H1 (cell line): ENCODE measurements at regions not wholly inside any gene's neighbourhood (a gene's known extent, or its start where the extent isn't known, plus 50 kb on each side); places are given as distances from the start of the nearest gene placed in this dataset.

Experiments
- CTCF ChIA-PET: fragments of 300-600 bp; sonication (Branson Sonifier 250); formaldehyde crosslinking; loops from one replicate; lab custom pipeline; 2021; ENCODE audit not compliant: partially characterized antibody; lab: Charles Lee
- POLR2A ChIA-PET: fragments of 300-600 bp; sonication (Branson Sonifier 250); formaldehyde crosslinking; loops from one replicate; lab custom pipeline; 2021; ENCODE audit warnings: inconsistent platforms; ENCODE audit not compliant: partially characterized antibody; lab: Charles Lee
- DNase-seq, 2 experiments: peaks; one replicate each; pipeline versions ENCODE4 v3.0.0 to v3.0.0-alpha.2; 2010 to 2022; ENCODE audit warnings: low spot score in 2 of 2, low read depth in 1 of 2, mixed read lengths in 1 of 2
- FAIRE-seq: peaks from 2 replicates; lab custom pipeline; 2011; peaks lifted over from hg19 to GRCh38; lab: Jason Lieb, UNC
- H2AFZ ChIP-seq: 2 replicates; pipeline ENCODE4 v1.8.1; 2012; ENCODE audit warnings: low read length, inconsistent platforms
- H2AK5ac ChIP-seq: 2 replicates; pipeline ENCODE4 v1.6.1; 2013; ENCODE audit warnings: low read depth, low read length
- H2BK120ac ChIP-seq: replicated peaks from 2 replicates; pipeline ENCODE3; 2013; ENCODE audit warnings: low read depth, low read length, inconsistent platforms
- H2BK12ac ChIP-seq: 2 replicates; pipeline ENCODE4 v1.6.1; 2013; ENCODE audit warnings: low read depth, low read length
- H2BK15ac ChIP-seq: 2 replicates; pipeline ENCODE4 v1.6.1; 2013; ENCODE audit warnings: low read length
- H2BK20ac ChIP-seq: 2 replicates; pipeline ENCODE4 v1.6.1; 2013; ENCODE audit warnings: low read length
- H2BK5ac ChIP-seq: 2 replicates; pipeline ENCODE4 v1.6.1; 2013; ENCODE audit warnings: low read depth, low read length
- H3K14ac ChIP-seq: 2 replicates; pipeline ENCODE4 v1.6.1; 2013; ENCODE audit warnings: inconsistent platforms; ENCODE audit not compliant: insufficient read length
- H3K18ac ChIP-seq: 2 replicates; pipeline ENCODE4 v1.6.1; 2013; ENCODE audit warnings: low read length; ENCODE audit errors: extremely low read depth
- H3K23ac ChIP-seq: 2 replicates; pipeline ENCODE4 v1.6.1; 2013; ENCODE audit warnings: inconsistent platforms; ENCODE audit not compliant: insufficient read length
- H3K23me2 ChIP-seq: 2 replicates; pipeline ENCODE4 v1.6.1; 2013; ENCODE audit warnings: low read depth, low read length
- H3K27ac ChIP-seq: 2 replicates; pipeline ENCODE4 v1.6.1; 2011; ENCODE audit warnings: low read depth, low read length, inconsistent platforms
- H3K27me3 ChIP-seq, 4 experiments: replicated peaks in 1 of 4; 1 replicate in 1 of 4; 2 replicates in 3 of 4; pipeline versions ENCODE4 v1.6.1 to v1.8.1; 2011 to 2013; ENCODE audit warnings: low read length in 3 of 4, mild to moderate bottlenecking in 3 of 4, inconsistent platforms in 2 of 4, mixed read lengths in 2 of 4, moderate library complexity in 1 of 4; ENCODE audit not compliant: control insufficient read depth in 3 of 4, insufficient read depth in 3 of 4; ENCODE audit errors: extremely low read depth in 1 of 4
- H3K36me3 ChIP-seq, 4 experiments: 2 replicates each; pipeline versions ENCODE4 v1.6.1 to v1.8.1; 2011 to 2013; ENCODE audit warnings: mild to moderate bottlenecking in 4 of 4, low read length in 3 of 4, moderate library complexity in 2 of 4, control low read depth in 1 of 4, inconsistent platforms in 1 of 4; ENCODE audit not compliant: insufficient read depth in 4 of 4, control insufficient read depth in 2 of 4
- H3K4ac ChIP-seq: replicated peaks from 2 replicates; pipeline ENCODE3; 2013; ENCODE audit warnings: low read length, low read depth, mixed read lengths, inconsistent platforms; ENCODE audit not compliant: insufficient read length
- H3K4me1 ChIP-seq, 4 experiments: replicated peaks in 1 of 4; 1 replicate in 1 of 4; 2 replicates in 3 of 4; pipeline versions ENCODE4 v1.6.1 to v1.8.1; 2011 to 2013; ENCODE audit warnings: low read length in 3 of 4, inconsistent platforms in 2 of 4, mixed read lengths in 1 of 4; ENCODE audit not compliant: insufficient read depth in 4 of 4, control insufficient read depth in 3 of 4
- H3K4me2 ChIP-seq, 2 experiments: 2 replicates each; pipeline versions ENCODE4 v1.6.1 to v1.8.1; 2011 to 2013; ENCODE audit warnings: low read depth in 2 of 2, low read length in 2 of 2, control low read depth in 1 of 2, inconsistent platforms in 1 of 2, mild to moderate bottlenecking in 1 of 2; ENCODE audit not compliant: insufficient read depth in 1 of 2
- H3K4me3 ChIP-seq, 4 experiments: fragments of 200-600, 300-600 bp in 1 of 4; sonication (generic), shearing (Covaris generic), sonication (Bioruptor Twin) in 1 of 4; 2 replicates each; pipeline versions ENCODE4 v1.5.1 to v1.8.1; 2011 to 2016; ENCODE audit warnings: low read length in 4 of 4, low read depth in 3 of 4, control low read depth in 2 of 4, inconsistent platforms in 2 of 4, mild to moderate bottlenecking in 2 of 4, mixed read lengths in 1 of 4, moderate library complexity in 1 of 4; ENCODE audit not compliant: insufficient read depth in 2 of 4; ENCODE audit errors: extremely low read depth in 1 of 4
- H3K56ac ChIP-seq: replicated peaks from 2 replicates; pipeline ENCODE3; 2013; ENCODE audit warnings: low read depth, mild to moderate bottlenecking, mixed read lengths, low read length, inconsistent platforms; ENCODE audit not compliant: insufficient read length
- H3K79me1 ChIP-seq: 2 replicates; pipeline ENCODE4 v1.6.1; 2013; ENCODE audit warnings: low read depth, low read length, control low read depth
- H3K79me2 ChIP-seq, 2 experiments: 2 replicates each; pipeline versions ENCODE4 v1.6.1 to v1.8.1; 2012 to 2013; ENCODE audit warnings: low read length in 2 of 2, mild to moderate bottlenecking in 2 of 2, inconsistent platforms in 1 of 2; ENCODE audit not compliant: insufficient read depth in 2 of 2, control insufficient read depth in 1 of 2
- H3K9ac ChIP-seq, 4 experiments: replicated peaks in 1 of 4; 1 replicate in 1 of 4; 2 replicates in 3 of 4; pipeline versions ENCODE4 v1.6.1 to v1.8.1; 2011 to 2013; ENCODE audit warnings: low read depth in 3 of 4, low read length in 3 of 4, control low read depth in 2 of 4, mild to moderate bottlenecking in 2 of 4, moderate library complexity in 2 of 4, inconsistent platforms in 1 of 4; ENCODE audit errors: extremely low read depth in 1 of 4
- H3K9me3 ChIP-seq, 2 experiments: 2 replicates each; pipeline versions ENCODE4 v1.6.1 to v1.8.1; 2012 to 2013; ENCODE audit warnings: mild to moderate bottlenecking in 2 of 2, moderate library complexity in 2 of 2, control low read depth in 1 of 2, inconsistent platforms in 1 of 2, low read depth in 1 of 2, low read length in 1 of 2, mixed read lengths in 1 of 2; ENCODE audit not compliant: insufficient read depth in 2 of 2
- H4K20me1 ChIP-seq, 2 experiments: replicated peaks in 1 of 2; 2 replicates each; pipeline versions ENCODE3 to v1.8.1; 2011 to 2013; ENCODE audit warnings: inconsistent platforms in 2 of 2, low read length in 2 of 2, mild to moderate bottlenecking in 1 of 2; ENCODE audit not compliant: insufficient read depth in 2 of 2, control insufficient read depth in 1 of 2
- H4K5ac ChIP-seq: 2 replicates; pipeline ENCODE4 v1.6.1; 2013; ENCODE audit warnings: low read length, low read depth, mixed read lengths, inconsistent platforms; ENCODE audit not compliant: insufficient read length
- H4K8ac ChIP-seq: 2 replicates; pipeline ENCODE4 v1.8.0; 2013; ENCODE audit warnings: mild to moderate bottlenecking, moderate library complexity, low read length, inconsistent platforms; ENCODE audit not compliant: insufficient read depth; ENCODE audit errors: extremely low read depth
- H4K91ac ChIP-seq: replicated peaks from 2 replicates; pipeline ENCODE3; 2013; ENCODE audit warnings: low read length, mixed read lengths, inconsistent platforms; ENCODE audit not compliant: insufficient read length
- RAD21 ChIP-seq, 2 experiments: IDR thresholded peaks in 1 of 2; conservative IDR thresholded peaks in 1 of 2; 2 replicates each; pipeline ENCODE4 v1.6.1; 2011; ENCODE audit warnings: low read depth in 2 of 2, low read length in 2 of 2, improper control_type of control experiment in 1 of 2, inconsistent platforms in 1 of 2, mild to moderate bottlenecking in 1 of 2, moderate library complexity in 1 of 2
- SRF ChIP-seq: IDR thresholded peaks from 2 replicates; pipeline ENCODE4 v1.6.1; 2011; ENCODE audit warnings: mild to moderate bottlenecking, low read depth, low read length, moderate library complexity
- TEAD4 ChIP-seq: IDR thresholded peaks from 2 replicates; pipeline ENCODE4 v1.6.1; 2012; ENCODE audit warnings: low read depth, low read length, inconsistent platforms, mixed read lengths
- WGBS, 2 experiments: shearing (Covaris generic) in 1 of 2; methylation state at CpG; one replicate each; pipeline versions ENCODE4 v1.1.6 to v1.1.7; 2013 to 2015; ENCODE audit warnings: low lambda C conversion rate in 2 of 2, mixed read lengths in 2 of 2, inconsistent platforms in 1 of 2, low coverage in 1 of 2, missing lambda C conversion rate in 1 of 2; ENCODE audit not compliant: insufficient replicate concordance in 2 of 2, insufficient coverage in 1 of 2, insufficient read length in 1 of 2; ENCODE audit errors: extremely low coverage in 1 of 2, missing lambda C conversion rate in 1 of 2; 5-methylcytosine and 5-hydroxymethylcytosine counted together

DNA sequence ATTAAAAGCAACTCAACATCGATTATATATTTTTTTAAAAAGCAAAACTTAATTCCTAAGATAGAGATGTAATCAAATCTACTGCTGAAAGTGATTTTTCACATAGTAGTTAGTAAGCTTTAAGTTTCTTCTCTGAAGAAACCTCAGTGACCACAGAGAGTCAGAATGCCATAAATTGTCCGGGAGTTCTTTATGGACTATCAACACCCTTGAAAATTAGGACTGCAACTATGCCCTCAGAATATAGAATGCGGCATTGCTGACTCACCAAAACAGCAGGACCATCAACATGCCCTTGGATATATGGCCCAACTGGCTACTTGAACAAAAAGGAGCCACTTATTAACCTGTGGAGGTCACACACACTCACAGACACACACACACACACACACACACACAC lies 228.9 kb upstream of the SNX2 start:
- Histone ChIP-seq H3K79me2 (no peaks in the 10 kb centered on the region), H3K27ac (no peak overlapping the region), H3K4me2 (no peak overlapping the region), H2BK15ac (no peak overlapping the region), H3K4me1 (peaks cover 0 to 2% (median 0%) of the 10 kb centered on the region in 4 experiments; a peak in 1 of 7 replicates), H2BK12ac (no peak overlapping the region), H4K5ac (no peak overlapping the region), H4K20me1 (no peaks in the 10 kb centered on the region), H2AK5ac (no peak overlapping the region), H3K9ac (no peak overlapping the region), H3K4me3 (no peak overlapping the region), H4K91ac (no peak overlapping the region), H3K79me1 (no peaks in the 10 kb centered on the region), H3K23me2 (no peaks in the 10 kb centered on the region), H2AFZ (no peak overlapping the region), H2BK120ac (no peak overlapping the region), H3K36me3 (no peaks in the 10 kb centered on the region), H3K18ac (no peak overlapping the region), H3K14ac (no peak overlapping the region), H2BK20ac (no peak overlapping the region), H3K56ac (no peak overlapping the region), H3K4ac (no peak overlapping the region), H2BK5ac (no peak overlapping the region), H3K23ac (no peak overlapping the region), H3K9me3 (no peaks in the 10 kb centered on the region), H4K8ac (no peak overlapping the region), H3K27me3 (no peaks in the 10 kb centered on the region)
- POLR2A ChIA-PET: no interaction called here
- FAIRE-seq (no peak), DNase-seq (no peak)
- CTCF ChIA-PET: interaction anchor here (1.2 kb wide), 1 partner anchor 11 kb away, joined by 3 read pairs; no protein-coding TSS in a partner anchor
- 92% methylated on average over 3 of the region's 3 CpGs; no CpG with 5 or more reads in 1 of the 2 experiments for WGBS, 2 experiments
- TF ChIP-seq TEAD4 (no peak), RAD21 (IDR thresholded peaks at IDR 0.05 in 1 of 2, conservative IDR thresholded peaks at IDR 0.05 in 1 of 2; ENCODE audit: low read depth in 2 of 2, low read length in 2 of 2) (no peak), SRF (no peak)
